SK-N-SH (cell line): ENCODE measurements at regions not wholly inside any gene's neighbourhood (a gene's known extent, or its start where the extent isn't known, plus 50 kb on each side); places are given as distances from the start of the nearest gene placed in this dataset.

Experiments used
- CTCF ChIA-PET: fragments of 300-600, 350-600 bp; formaldehyde crosslinking; extraction: SDS; loops from one replicate; lab custom pipeline; 2021; lab: Yijun Ruan, JAX
- POLR2A ChIA-PET: fragments of 350-600 bp; sonication (Branson Sonifier 250); formaldehyde crosslinking; extraction: SDS; loops from one replicate; lab custom pipeline; 2020; ENCODE audit warnings: antibody characterized with exemption, inconsistent platforms; lab: Yijun Ruan, JAX
- DNase-seq: peaks from one replicate; pipeline ENCODE4 v3.0.0; 2012
- H2AFZ ChIP-seq: fragments of 200-600 bp; sonication (generic); 2 replicates; pipeline ENCODE4 v1.8.1; 2016; ENCODE audit warnings: antibody characterized with exemption, mild to moderate bottlenecking, low read depth
- H3F3A ChIP-seq: fragments of 200-600 bp; sonication (generic); replicated peaks from 2 replicates; pipeline ENCODE3; 2016; ENCODE audit warnings: antibody characterized with exemption, mild to moderate bottlenecking; ENCODE audit not compliant: insufficient read depth
- H3K27ac ChIP-seq, 2 experiments: fragments of 200-500 bp in 1 of 2; fragments of 200-600 bp in 1 of 2; sonication (Bioruptor generic) in 1 of 2; sonication (generic), shearing (Covaris generic) in 1 of 2; 2 replicates each; pipeline versions ENCODE4 v1.5.1 to v1.6.1; 2014 to 2016; ENCODE audit warnings: low read depth in 2 of 2, inconsistent platforms in 1 of 2, low read length in 1 of 2, mild to moderate bottlenecking in 1 of 2, mixed read lengths in 1 of 2
- H3K27me3 ChIP-seq: fragments of 200-600 bp; sonication (generic), shearing (Covaris generic); 2 replicates; pipeline ENCODE4 v1.6.1; 2016; ENCODE audit warnings: mixed run types; ENCODE audit not compliant: insufficient read depth
- H3K36me3 ChIP-seq, 2 experiments: fragments of 200-500 bp in 1 of 2; fragments of 200-600 bp in 1 of 2; sonication (Bioruptor generic) in 1 of 2; sonication (generic) in 1 of 2; replicated peaks in 1 of 2; 2 replicates each; pipeline versions ENCODE3 to v1.5.1; 2014 to 2016; ENCODE audit warnings: low read length in 1 of 2, mild to moderate bottlenecking in 1 of 2; ENCODE audit not compliant: insufficient read depth in 2 of 2, control insufficient read depth in 1 of 2
- H3K4me1 ChIP-seq, 2 experiments: fragments of 200-500 bp in 1 of 2; fragments of 200-600 bp in 1 of 2; sonication (Bioruptor generic) in 1 of 2; sonication (generic), shearing (Covaris generic) in 1 of 2; 2 replicates each; pipeline versions ENCODE4 v1.5.1 to v1.6.1; 2014 to 2016; ENCODE audit warnings: low read depth in 1 of 2, low read length in 1 of 2, mixed run types in 1 of 2; ENCODE audit not compliant: insufficient read depth in 2 of 2, control insufficient read depth in 1 of 2
- H3K4me2 ChIP-seq: fragments of 200-600 bp; sonication (generic), shearing (Covaris generic); 2 replicates; pipeline ENCODE4 v1.6.1; 2017; ENCODE audit warnings: mixed run types
- H3K4me3 ChIP-seq, 2 experiments: fragments of 200-500 bp in 1 of 2; fragments of 200-600 bp in 1 of 2; sonication (Bioruptor generic) in 1 of 2; sonication (generic), shearing (Covaris generic) in 1 of 2; 2 replicates each; pipeline versions ENCODE4 v1.5.1 to v1.8.1; 2014 to 2016; ENCODE audit warnings: low read depth in 2 of 2, inconsistent platforms in 1 of 2, low read length in 1 of 2, mild to moderate bottlenecking in 1 of 2, mixed read lengths in 1 of 2, moderate library complexity in 1 of 2
- H3K79me2 ChIP-seq: fragments of 200-600 bp; sonication (generic); 2 replicates; pipeline ENCODE4 v1.8.1; 2017; ENCODE audit warnings: mild to moderate bottlenecking; ENCODE audit not compliant: insufficient read depth
- H3K9ac ChIP-seq: fragments of 200-600 bp; sonication (generic); 2 replicates; pipeline ENCODE4 v1.6.1; 2017; ENCODE audit warnings: mixed run types
- H3K9me2 ChIP-seq: fragments of 200-600 bp; sonication (generic); 2 replicates; pipeline ENCODE4 v1.6.1; 2017; ENCODE audit warnings: mixed run types
- H3K9me3 ChIP-seq: fragments of 200-600 bp; sonication (generic); 2 replicates; pipeline ENCODE4 v1.6.1; 2017; ENCODE audit warnings: mixed run types, mild to moderate bottlenecking, moderate library complexity
- H4K20me1 ChIP-seq: fragments of 200-600 bp; sonication (generic); 2 replicates; pipeline ENCODE4 v1.6.1; 2017; ENCODE audit warnings: mild to moderate bottlenecking, mixed run types; ENCODE audit not compliant: insufficient read depth
- CHD2 ChIP-seq: fragments of 150-350 bp; IDR thresholded peaks from 2 replicates; pipeline ENCODE4 v1.6.1; 2018; ENCODE audit warnings: low read length; ENCODE audit not compliant: partially characterized antibody
- ELF1 ChIP-seq: IDR thresholded peaks from 2 replicates; pipeline ENCODE4 v1.4.0; 2012
- EP300 ChIP-seq, 2 experiments: IDR thresholded peaks; 2 replicates each; pipeline versions ENCODE4 v1.4.0 to v1.6.1; 2012; ENCODE audit warnings: borderline replicate concordance in 1 of 2, low read depth in 1 of 2, low read length in 1 of 2
- EZH2phosphoT487 ChIP-seq: fragments of 200-600 bp; sonication (generic); IDR thresholded peaks from 2 replicates; pipeline ENCODE4 v1.6.1; 2017; ENCODE audit warnings: low read depth, mixed run types, mild to moderate bottlenecking, antibody characterized with exemption, moderate library complexity, borderline replicate concordance
- FOSL2 ChIP-seq: IDR thresholded peaks from 2 replicates; pipeline ENCODE4 v1.4.0; 2012; ENCODE audit warnings: low read depth, mild to moderate bottlenecking, moderate library complexity, borderline replicate concordance
- FOXM1 ChIP-seq: IDR thresholded peaks from 2 replicates; pipeline ENCODE4 v1.4.0; 2012; ENCODE audit warnings: low read depth, mild to moderate bottlenecking
- GATA2 ChIP-seq: sonication (generic); formaldehyde crosslinking; IDR thresholded peaks from 2 replicates; pipeline ENCODE4 v1.5.0; 2020; ENCODE audit warnings: mild to moderate bottlenecking, missing genetic modification reagents
- IRF3 ChIP-seq: fragments of 150-350 bp; IDR thresholded peaks from 2 replicates; pipeline ENCODE4 v1.6.1; 2016; ENCODE audit warnings: mild to moderate bottlenecking, low read depth, low read length
- MAX ChIP-seq: IDR thresholded peaks from 2 replicates; pipeline ENCODE4 v1.4.0; 2012; ENCODE audit warnings: low read depth
- MXI1 ChIP-seq: IDR thresholded peaks from 2 replicates; pipeline ENCODE4 v1.6.1; 2012; ENCODE audit warnings: mild to moderate bottlenecking, low read depth, low read length, improper control_type of control experiment
- NRF1 ChIP-seq: IDR thresholded peaks from 2 replicates; pipeline ENCODE4 v1.6.1; 2012; ENCODE audit warnings: low read depth, mild to moderate bottlenecking, low read length
- PBX3 ChIP-seq: IDR thresholded peaks from 2 replicates; pipeline ENCODE4; 2012
- POLR2AphosphoS5 ChIP-seq: IDR thresholded peaks from 2 replicates; pipeline ENCODE4 v1.6.1; 2012; ENCODE audit warnings: low read depth, low read length
- RAD21 ChIP-seq: IDR thresholded peaks from 2 replicates; pipeline ENCODE4 v1.6.1; 2012; ENCODE audit warnings: mild to moderate bottlenecking, low read length
- RCOR1 ChIP-seq: fragments of 150-350 bp; IDR thresholded peaks from 2 replicates; pipeline ENCODE4 v1.6.1; 2017; ENCODE audit warnings: antibody characterized with exemption, low read length
- RFX5 ChIP-seq: IDR thresholded peaks from 2 replicates; pipeline ENCODE4 v1.6.1; 2012; ENCODE audit warnings: mild to moderate bottlenecking, improper control_type of control experiment, low read length
- RXRA ChIP-seq: IDR thresholded peaks from 2 replicates; pipeline ENCODE4 v1.4.0; 2012; ENCODE audit warnings: low read depth, mild to moderate bottlenecking, borderline replicate concordance
- SMC3 ChIP-seq: IDR thresholded peaks from 2 replicates; pipeline ENCODE4 v1.6.1; 2012; ENCODE audit warnings: low read depth, low read length, improper control_type of control experiment
- TCF12 ChIP-seq: IDR thresholded peaks from 2 replicates; pipeline ENCODE4 v1.4.0; 2012
- USF1 ChIP-seq: IDR thresholded peaks from 2 replicates; pipeline ENCODE4 v1.4.0; 2012; ENCODE audit warnings: low read depth, borderline replicate concordance
- USF2 ChIP-seq: fragments of 150-350 bp; IDR thresholded peaks from 2 replicates; pipeline ENCODE4 v1.6.1; 2017; ENCODE audit warnings: antibody characterized with exemption, low read length, low read depth, borderline replicate concordance
- YY1 ChIP-seq: IDR thresholded peaks from 2 replicates; pipeline ENCODE4 v1.4.0; 2012; ENCODE audit warnings: low read depth, mild to moderate bottlenecking
- ZBTB33 ChIP-seq: IDR thresholded peaks from 2 replicates; pipeline ENCODE4 v1.4.0; 2012; ENCODE audit warnings: low read depth, borderline replicate concordance
- WGBS: methylation state at CpG from one replicate; pipeline ENCODE4 v1.1.6; 2017; ENCODE audit warnings: low lambda C conversion rate; 5-methylcytosine and 5-hydroxymethylcytosine counted together

GRCh38 chr6:23097566-23097965, 528.2 kb downstream of the HDGFL1 start:
- POLR2A ChIA-PET: no interaction called here
- Histone ChIP-seq H3K79me2 (no peaks in the 10 kb centered on the region), H3K27ac (no peak overlapping the region), H3K27me3 (no peaks in the 10 kb centered on the region), H3K4me1 (no peaks in the 10 kb centered on the region), H3K9me2 (peaks cover 4% of the 10 kb centered on the region; the same call in 1 of the 2 replicates), H4K20me1 (no peaks in the 10 kb centered on the region), H3F3A (no peaks in the 10 kb centered on the region), H3K4me3 (no peak overlapping the region), H3K36me3 (no peaks in the 10 kb centered on the region), H3K9ac (no peak overlapping the region), H2AFZ (no peak overlapping the region), H3K9me3 (no peaks in the 10 kb centered on the region), H3K4me2 (no peak overlapping the region)
- DNase-seq: no peak
- WGBS: 38% methylated on average over 2 of the region's 2 CpGs
- CTCF ChIA-PET: no interaction called here
- TF ChIP-seq RFX5: no peak
- TF ChIP-seq USF2: no peak
- no peak for TF ChIP-seq ELF1
- no peak for TF ChIP-seq ZBTB33
- no peak for TF ChIP-seq MXI1
- TF ChIP-seq RAD21: no peak
- no peak for TF ChIP-seq RXRA
- no peak for TF ChIP-seq CHD2
- TF ChIP-seq USF1: no peak
- TF ChIP-seq GATA2: no peak
- TF ChIP-seq RCOR1: no peak
- TF ChIP-seq YY1: no peak

- no peaks in the 10 kb centered on the region for H3K4me1 ChIP-seq
- no peak overlapping the region for H3K4me2 ChIP-seq
- no peaks in the 10 kb centered on the region for H3K27me3 ChIP-seq
- ChIA-PET CTCF (no interaction called here), POLR2A (no interaction called here)
- H3K4me3 ChIP-seq: no peak overlapping the region
- no peak overlapping the region for H3K27ac ChIP-seq
- WGBS: 50% methylated on average over 2 of the region's 2 CpGs
- TF ChIP-seq SMC3 (no peak), POLR2AphosphoS5 (no peak), FOXM1 (no peak), EP300 (IDR thresholded peaks at IDR 0.05; ENCODE audit: borderline replicate concordance in 1 of 2, low read depth in 1 of 2, low read length in 1 of 2) (no peak), MXI1 (no peak), MAX (no peak), NRF1 (no peak), IRF3 (no peak), PBX3 (no peak), FOSL2 (no peak), EZH2phosphoT487 (no peak), USF1 (no peak), TCF12 (no peak), RFX5 (no peak), RCOR1 (no peak)
- no peak overlapping the region for H3K9ac ChIP-seq
- DNase-seq: no peak
- H4K20me1 ChIP-seq: no peaks in the 10 kb centered on the region
- no peak overlapping the region for H2AFZ ChIP-seq
- peaks cover 4% of the 10 kb centered on the region; the same call in 1 of the 2 replicates for H3K9me2 ChIP-seq
- no peaks in the 10 kb centered on the region for H3F3A ChIP-seq
- H3K9me3 ChIP-seq: peaks cover 4% of the 10 kb centered on the region; the same call in 1 of the 2 replicates
- H3K79me2 ChIP-seq: no peaks in the 10 kb centered on the region
- H3K36me3 ChIP-seq: no peaks in the 10 kb centered on the region
These were observed 537.6 kb downstream of the HDGFL1 start for GRCh38 chr6:23106951-23107350.
